ENCODE measurements at regions not wholly inside any gene's neighbourhood (a gene's known extent, or its start where the extent isn't known, plus 50 kb on each side); places are given as distances from the start of the nearest gene placed in this dataset.

- DNase-seq (ENCODE audit: extremely low spot score, insufficient read length, low read depth) (no peak), FAIRE-seq (no peak)
Measured at GRCh38 chr7:132677918-132678317, 101.6 kb upstream of the PLXNA4 start.

- DNase-seq (ENCODE audit: extremely low spot score, insufficient read length, low read depth) (no peak), FAIRE-seq (no peak)
Measured at GRCh38 chr7:132672200-132672990, 96.1 kb upstream of the PLXNA4 start.

- no peak for DNase-seq (ENCODE audit: extremely low spot score, insufficient read length, low read depth)
- no peak for FAIRE-seq
Measured at GRCh38 chr7:132666774-132667172, 90.5 kb upstream of the PLXNA4 start.

GRCh38 chr7:132666071-132666773, 90.0 kb upstream of the PLXNA4 start:
- FAIRE-seq (no peak), DNase-seq (ENCODE audit: extremely low spot score, insufficient read length, low read depth) (no peak)

GRCh38 chr7:132656846-132657776, 80.8 kb upstream of the PLXNA4 start:
- DNase-seq (ENCODE audit: extremely low spot score, insufficient read length, low read depth): no peak
- no peak for FAIRE-seq

- no peak for DNase-seq (ENCODE audit: extremely low spot score, insufficient read length, low read depth)
- no peak for FAIRE-seq
Measured at GRCh38 chr7:132656341-132656740, 80.1 kb upstream of the PLXNA4 start.

- FAIRE-seq: no peak
- no peak for DNase-seq (ENCODE audit: extremely low spot score, insufficient read length, low read depth)
Measured at GRCh38 chr7:132655131-132655727, 79.0 kb upstream of the PLXNA4 start.

- DNase-seq (ENCODE audit: extremely low spot score, insufficient read length, low read depth) (no peak), FAIRE-seq (peak; percentile 78)
Measured at GRCh38 chr7:132654150-132654549, 77.9 kb upstream of the PLXNA4 start.

- FAIRE-seq (no peak), DNase-seq (ENCODE audit: extremely low spot score, insufficient read length, low read depth) (no peak)
Measured at GRCh38 chr7:132653366-132653930, 77.2 kb upstream of the PLXNA4 start.

GRCh38 chr7:132652507-132652906, 76.2 kb upstream of the PLXNA4 start:
- FAIRE-seq: no peak
- no peak for DNase-seq (ENCODE audit: extremely low spot score, insufficient read length, low read depth)

GRCh38 chr7:132650498-132650897, 74.2 kb upstream of the PLXNA4 start:
- DNase-seq (ENCODE audit: extremely low spot score, insufficient read length, low read depth) (no peak), FAIRE-seq (no peak)

GRCh38 chr7:132647311-132647710, 71.0 kb upstream of the PLXNA4 start:
- no peak for DNase-seq (ENCODE audit: extremely low spot score, insufficient read length, low read depth)
- FAIRE-seq: no peak

GRCh38 chr7:132646052-132646451, 69.8 kb upstream of the PLXNA4 start:
- FAIRE-seq (no peak), DNase-seq (ENCODE audit: extremely low spot score, insufficient read length, low read depth) (no peak)

GRCh38 chr7:132643302-132643701, 67.0 kb upstream of the PLXNA4 start:
- no peak for FAIRE-seq
- DNase-seq (ENCODE audit: extremely low spot score, insufficient read length, low read depth): no peak

- no peak for FAIRE-seq
- DNase-seq (ENCODE audit: extremely low spot score, insufficient read length, low read depth): no peak
Measured at GRCh38 chr7:132641238-132641637, 65.0 kb upstream of the PLXNA4 start.

- DNase-seq (ENCODE audit: extremely low spot score, insufficient read length, low read depth) (no peak), FAIRE-seq (no peak)
Measured at GRCh38 chr7:132639983-132640382, 63.7 kb upstream of the PLXNA4 start.

GRCh38 chr7:132638000-132638399, 61.7 kb upstream of the PLXNA4 start:
- FAIRE-seq: no peak

GRCh38 chr7:132636581-132636980, 60.3 kb upstream of the PLXNA4 start:
- DNase-seq (ENCODE audit: extremely low spot score, insufficient read length, low read depth): no peak
- FAIRE-seq: no peak

More at GRCh38 chr7:132638000-132638399, 61.7 kb upstream of the PLXNA4 start:
- DNase-seq (ENCODE audit: extremely low spot score, insufficient read length, low read depth): no peak

- FAIRE-seq: no peak
Measured at GRCh38 chr7:132635127-132635526, 58.9 kb upstream of the PLXNA4 start.

GRCh38 chr7:132630834-132631233, 54.6 kb upstream of the PLXNA4 start:
- no peak for FAIRE-seq
- DNase-seq (ENCODE audit: extremely low spot score, insufficient read length, low read depth): no peak

More at GRCh38 chr7:132635127-132635526, 58.9 kb upstream of the PLXNA4 start:
- DNase-seq (ENCODE audit: extremely low spot score, insufficient read length, low read depth): no peak

All from GM18507 (cell line).